IMR-90 (cell line): ENCODE measurements at regions not wholly inside any gene's neighbourhood (a gene's known extent, or its start where the extent isn't known, plus 50 kb on each side); places are given as distances from the start of the nearest gene placed in this dataset.

Experiments
- ATAC-seq: fragments of 200-7000 bp; cut with Tn5 transposase; 2 replicates; pipeline ENCODE4 v1.9.1; 2020; ENCODE audit warnings: low read depth, mild to moderate bottlenecking, moderate library complexity
- BruUV-seq: library from RNA; stranded (reverse); fragments of 400-500 nt; replicated peaks from 2 replicates; lab custom pipeline; 2021; lab: Mats Ljungman, UMichigan
- CTCF ChIA-PET: fragments of 300-600 bp; formaldehyde crosslinking; extraction: SDS; loops from one replicate; lab custom pipeline; 2021; ENCODE audit warnings: antibody characterized with exemption; lab: Yijun Ruan, JAX
- POLR2A ChIA-PET: fragments of 300-600 bp; sonication (Branson Sonifier 250); formaldehyde crosslinking; loops from one replicate; lab custom pipeline; 2022; ENCODE audit warnings: antibody characterized with exemption; ENCODE audit not compliant: unreplicated experiment; lab: Charles Lee
- DNase-seq: peaks from one replicate; pipeline ENCODE4 v3.0.0; 2013
- H2AFZ ChIP-seq: replicated peaks from 2 replicates; pipeline ENCODE3; 2013; ENCODE audit warnings: low read length, mild to moderate bottlenecking; ENCODE audit not compliant: poor library complexity
- H2AK5ac ChIP-seq: 2 replicates; pipeline ENCODE4 v1.6.1; 2013; ENCODE audit warnings: low read depth, low read length, inconsistent platforms
- H2AK9ac ChIP-seq: replicated peaks from 2 replicates; pipeline ENCODE3; 2013; ENCODE audit warnings: mild to moderate bottlenecking, low read depth, low read length, moderate library complexity; ENCODE audit not compliant: poor library complexity
- H2BK120ac ChIP-seq: 2 replicates; pipeline ENCODE4 v1.6.1; 2013; ENCODE audit warnings: low read depth, low read length, inconsistent platforms
- H2BK15ac ChIP-seq: 3 replicates; pipeline ENCODE4 v1.6.1; 2013; ENCODE audit warnings: low read depth, low read length, inconsistent platforms
- H2BK20ac ChIP-seq: 2 replicates; pipeline ENCODE4 v1.6.1; 2013; ENCODE audit warnings: low read depth, mild to moderate bottlenecking, inconsistent platforms, low read length, moderate library complexity
- H2BK5ac ChIP-seq: 2 replicates; pipeline ENCODE4 v1.6.1; 2013; ENCODE audit warnings: mild to moderate bottlenecking, low read depth, low read length, inconsistent platforms; ENCODE audit not compliant: poor library complexity, severe bottlenecking
- H3K14ac ChIP-seq: replicated peaks from 2 replicates; pipeline ENCODE4 v1.6.1; 2013; ENCODE audit warnings: low read depth, low read length, inconsistent platforms
- H3K18ac ChIP-seq: 2 replicates; pipeline ENCODE4 v1.6.1; 2013; ENCODE audit warnings: low read depth, low read length, control low read depth
- H3K23ac ChIP-seq: 2 replicates; pipeline ENCODE4 v1.6.1; 2013; ENCODE audit warnings: low read depth, low read length, inconsistent platforms
- H3K27ac ChIP-seq: 2 replicates; pipeline ENCODE4 v1.5.1; 2013; ENCODE audit warnings: mild to moderate bottlenecking, control low read depth, low read length; ENCODE audit not compliant: insufficient read depth
- H3K27me3 ChIP-seq: 2 replicates; pipeline ENCODE4 v1.6.1; 2013; ENCODE audit warnings: low read length; ENCODE audit not compliant: control insufficient read depth, insufficient read depth
- H3K36me3 ChIP-seq: 2 replicates; pipeline ENCODE4 v1.6.1; 2013; ENCODE audit warnings: low read length, mixed read lengths; ENCODE audit not compliant: control insufficient read depth, insufficient read depth
- H3K4ac ChIP-seq: 2 replicates; pipeline ENCODE4 v1.6.1; 2013; ENCODE audit warnings: low read depth, low read length, inconsistent platforms
- H3K4me1 ChIP-seq: 2 replicates; pipeline ENCODE4 v1.6.1; 2013; ENCODE audit warnings: low read length, mixed read lengths; ENCODE audit not compliant: control insufficient read depth, insufficient read depth
- H3K4me2 ChIP-seq: 2 replicates; pipeline ENCODE4 v1.6.1; 2013; ENCODE audit warnings: low read depth, mild to moderate bottlenecking, control low read depth, low read length, moderate library complexity
- H3K4me3 ChIP-seq: 2 replicates; pipeline ENCODE4 v1.5.1; 2013; ENCODE audit warnings: low read depth, mild to moderate bottlenecking, control low read depth, low read length, moderate library complexity; ENCODE audit not compliant: insufficient read depth
- H3K56ac ChIP-seq: 2 replicates; pipeline ENCODE4 v1.6.1; 2013; ENCODE audit warnings: low read length, inconsistent platforms; ENCODE audit not compliant: insufficient read depth; ENCODE audit errors: extremely low read depth
- H3K79me1 ChIP-seq, 2 experiments: 2 replicates each; pipeline ENCODE4 v1.6.1; 2013; ENCODE audit warnings: low read length in 2 of 2, inconsistent platforms in 1 of 2, low read depth in 1 of 2
- H3K9ac ChIP-seq: 2 replicates; pipeline ENCODE4 v1.6.1; 2013; ENCODE audit warnings: low read depth, low read length, control low read depth
- H3K9me1 ChIP-seq: 2 replicates; pipeline ENCODE4 v1.6.1; 2013; ENCODE audit warnings: low read length, inconsistent platforms; ENCODE audit not compliant: insufficient read depth
- H3K9me3 ChIP-seq: 2 replicates; pipeline ENCODE4 v1.6.1; 2013; ENCODE audit warnings: low read length; ENCODE audit not compliant: control insufficient read depth, insufficient read depth
- H4K20me1 ChIP-seq: 2 replicates; pipeline ENCODE4 v1.6.1; 2013; ENCODE audit warnings: low read length, inconsistent platforms; ENCODE audit not compliant: insufficient read depth
- H4K5ac ChIP-seq: 2 replicates; pipeline ENCODE4 v1.6.1; 2013; ENCODE audit warnings: mild to moderate bottlenecking, low read depth, low read length, control low read depth
- H4K8ac ChIP-seq, 2 experiments: 2 replicates each; pipeline ENCODE4 v1.6.1; 2013; ENCODE audit warnings: low read depth in 2 of 2, low read length in 2 of 2, control low read depth in 1 of 2, inconsistent platforms in 1 of 2
- H4K91ac ChIP-seq: 2 replicates; pipeline ENCODE4 v1.6.1; 2013; ENCODE audit warnings: low read depth, low read length, inconsistent platforms; ENCODE audit not compliant: insufficient read depth
- FOS ChIP-seq: fragments of 150-350 bp; IDR thresholded peaks from 2 replicates; pipeline ENCODE4 v1.6.1; 2016; ENCODE audit warnings: low read depth, low read length
- RAD21 ChIP-seq: IDR thresholded peaks from 2 replicates; pipeline ENCODE4 v1.6.1; 2012; ENCODE audit warnings: low read length, improper control_type of control experiment
- RFX5 ChIP-seq: IDR thresholded peaks from 2 replicates; pipeline ENCODE4 v1.8.0; 2012; ENCODE audit warnings: low read depth, mild to moderate bottlenecking, low read length, moderate library complexity
- USF2 ChIP-seq: fragments of 150-350 bp; IDR thresholded peaks from 2 replicates; pipeline ENCODE4 v1.6.1; 2017; ENCODE audit warnings: mild to moderate bottlenecking, antibody characterized with exemption, low read length, low read depth
- WGBS, 2 experiments: methylation state at CpG; one replicate each; pipeline versions ENCODE4 v1.1.5 to v1.1.7; 2013; ENCODE audit warnings: missing lambda C conversion rate in 2 of 2; ENCODE audit not compliant: insufficient read length in 1 of 2; ENCODE audit errors: extremely low coverage in 2 of 2; 5-methylcytosine and 5-hydroxymethylcytosine counted together
- dilution Hi-C: fragments of 300-500 bp; cut with HindIII; formaldehyde crosslinking; loops from one replicate; pipeline ENCODE4 v1.14.3; 2018; ENCODE audit warnings: low sequenced_read_pairs; ENCODE audit not compliant: unreplicated experiment
- in situ Hi-C: fragments of 300-500 bp; cut with MboI; formaldehyde crosslinking; loops from 3 replicates; pipeline ENCODE4 v1.14.3; 2019; ENCODE audit warnings: low sequenced_read_pairs, inconsistent platforms, mixed read lengths
- intact Hi-C: fragments of 100-400 bp; cut with micrococcal nuclease; formaldehyde crosslinking; loops from 2 replicates; pipeline ENCODE4 v1.10.0; 2022

DNA sequence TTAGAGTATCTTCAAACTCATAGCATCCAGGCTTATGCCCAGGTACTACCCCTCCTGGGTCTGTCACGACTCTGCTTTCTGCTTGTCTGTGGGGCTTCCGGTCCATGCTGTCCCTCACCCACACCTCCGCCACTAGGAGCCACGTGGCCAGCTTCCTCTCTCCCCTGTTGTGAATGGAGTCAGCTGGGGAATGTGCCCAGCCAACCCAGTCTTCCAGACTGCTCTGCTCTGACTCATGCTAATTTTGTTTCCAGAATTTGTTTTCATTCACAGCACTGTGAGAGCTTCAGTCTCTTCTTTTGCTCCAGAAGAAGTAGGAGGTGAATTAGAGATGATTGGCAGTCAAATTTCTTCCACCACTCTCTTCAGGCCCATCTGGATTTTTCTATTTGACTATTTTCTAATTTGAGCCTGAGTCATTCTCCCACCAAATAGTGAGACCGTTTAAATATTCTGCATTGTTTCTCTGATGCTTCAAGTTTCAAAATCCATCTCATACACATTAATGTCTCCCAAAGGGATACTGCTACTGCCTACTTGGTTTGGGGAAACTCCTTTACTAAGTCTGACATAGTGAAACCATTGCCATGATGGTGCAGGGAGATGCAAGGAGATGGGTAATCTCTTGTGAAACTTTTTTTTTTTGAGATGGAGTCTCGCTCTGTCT lies 424.1 kb upstream of the KIF2A start:
- Histone ChIP-seq H3K4ac (no peak overlapping the region), H3K4me3 (no peak overlapping the region), H3K18ac (no peak overlapping the region), H3K9me1 (no peaks in the 10 kb centered on the region), H3K79me1 (no peaks in the 10 kb centered on the region), H3K23ac (no peak overlapping the region), H2AFZ (no peak overlapping the region), H4K8ac (no peak overlapping the region), H3K56ac (no peak overlapping the region), H2BK15ac (no peak overlapping the region), H2AK9ac (no peak overlapping the region), H3K14ac (no peak overlapping the region), H2AK5ac (no peak overlapping the region), H3K4me1 (no peaks in the 10 kb centered on the region), H2BK120ac (no peak overlapping the region), H3K27me3 (no peaks in the 10 kb centered on the region), H4K91ac (no peak overlapping the region), H4K20me1 (no peaks in the 10 kb centered on the region), H3K4me2 (no peak overlapping the region), H3K9ac (no peak overlapping the region), H3K27ac (no peak overlapping the region), H2BK5ac (no peak overlapping the region), H3K9me3 (no peaks in the 10 kb centered on the region), H3K36me3 (no peaks in the 10 kb centered on the region), H2BK20ac (no peak overlapping the region), H4K5ac (no peak overlapping the region)
- ChIA-PET POLR2A (no interaction called here), CTCF (no interaction called here)
- TF ChIP-seq USF2 (peak; percentile 48; the same call in 1 of the 2 replicates), FOS (no peak), RAD21 (no peak), RFX5 (no peak)
- ATAC-seq (peak; percentile 70), DNase-seq (peak; percentile 3)
- no TSS peak for BruUV-seq
- no CpG with 5 or more reads among the region's 6 CpGs for WGBS, 2 experiments
- in situ Hi-C loops = no loop called here
- dilution Hi-C loops = no loop called here
- intact Hi-C loops = no loop called here
